ENCODE measurements at regions not wholly inside any gene's neighbourhood (a gene's known extent, or its start where the extent isn't known, plus 50 kb on each side); places are given as distances from the start of the nearest gene placed in this dataset.
A peak's percentile ranks its signal among the peaks of the same experiment; 100 is the strongest.

- no peak for TF ChIP-seq ZNF431 (CRISPR knock-in tag; IDR thresholded peaks at IDR 0.05)
- TF ChIP-seq, protein P1, sequence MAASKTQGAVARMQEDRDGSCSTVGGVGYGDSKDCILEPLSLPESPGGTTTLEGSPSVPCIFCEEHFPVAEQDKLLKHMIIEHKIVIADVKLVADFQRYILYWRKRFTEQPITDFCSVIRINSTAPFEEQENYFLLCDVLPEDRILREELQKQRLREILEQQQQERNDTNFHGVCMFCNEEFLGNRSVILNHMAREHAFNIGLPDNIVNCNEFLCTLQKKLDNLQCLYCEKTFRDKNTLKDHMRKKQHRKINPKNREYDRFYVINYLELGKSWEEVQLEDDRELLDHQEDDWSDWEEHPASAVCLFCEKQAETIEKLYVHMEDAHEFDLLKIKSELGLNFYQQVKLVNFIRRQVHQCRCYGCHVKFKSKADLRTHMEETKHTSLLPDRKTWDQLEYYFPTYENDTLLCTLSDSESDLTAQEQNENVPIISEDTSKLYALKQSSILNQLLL (CRISPR knock-in tag; IDR thresholded peaks at IDR 0.05; ENCODE audit: borderline replicate concordance), result no peak
- TF ChIP-seq ZNF3 (CRISPR knock-in tag; IDR thresholded peaks at IDR 0.05), result no peak
- no peak for TF ChIP-seq ETV6 (IDR thresholded peaks at IDR 0.05; ENCODE audit: borderline replicate concordance in 1 of 2, low read depth in 2 of 2, low read length in 1 of 2)
- no peak for TF ChIP-seq ETV6 (CRISPR knock-in tag; IDR thresholded peaks at IDR 0.05; ENCODE audit: borderline replicate concordance)
- TF ChIP-seq ZNF830 (CRISPR knock-in tag; IDR thresholded peaks at IDR 0.05), result no peak
- no peak for TF ChIP-seq ZNF23 (CRISPR knock-in tag; IDR thresholded peaks at IDR 0.05)
- no peak for TF ChIP-seq SIN3A (IDR thresholded peaks at IDR 0.05; ENCODE audit: borderline replicate concordance in 2 of 2, control insufficient read depth in 1 of 2, low read depth in 2 of 2, low read length in 2 of 2)
- no peak for TF ChIP-seq EHMT2 (IDR thresholded peaks at IDR 0.05)
- in situ Hi-C loops (cut with MboI) (no loop called here), intact Hi-C loops (cut with micrococcal nuclease) (no loop called here)
- POLR2A ChIA-PET, result interaction anchor here (1.4 kb wide), 1 partner anchor 14 kb away, joined by 7 read pairs; no protein-coding TSS in a partner anchor
- H3K9me1 ChIP-seq (ENCODE audit: control insufficient read depth, insufficient read depth, low read length), result no peaks in the 10 kb centered on the region
- no peak overlapping the region for H3K4me2 ChIP-seq (ENCODE audit: insufficient read depth, low read length)
- no peaks in the 10 kb centered on the region for H3K27me3 ChIP-seq (ENCODE audit: control insufficient read depth in 2 of 2, insufficient read depth in 2 of 2, low read length in 2 of 2)
- CTCF ChIA-PET (ENCODE audit: low intra/inter-chr PET ratio), result no interaction called here
- H3K9me3 ChIP-seq (replicated peaks; ENCODE audit: control insufficient read depth, insufficient read depth, low read depth, low read length), result no peaks in the 10 kb centered on the region
- no peaks in the 10 kb centered on the region for H3K79me2 ChIP-seq (ENCODE audit: control insufficient read depth, insufficient read depth, low read length)
- H3K9ac ChIP-seq (ENCODE audit: insufficient read depth in 1 of 2, low read depth in 2 of 2, low read length in 2 of 2), result 0 out of 4 replicates have a peak overlapping the region, but pooled peaks of 1 of the 2 experiments have one; percentile 50
- WGBS (ENCODE audit: insufficient coverage, low coverage, missing lambda C conversion rate), result 79% methylated on average over 5 of the region's 5 CpGs
- no peaks in the 10 kb centered on the region for H4K20me1 ChIP-seq (replicated peaks; ENCODE audit: control insufficient read depth, insufficient read depth, low read length)
- no peak overlapping the region for H3K27ac ChIP-seq (ENCODE audit: extremely low read depth, low read depth, low read length)
- no peak overlapping the region for H3K4me3 ChIP-seq
- no peak for DNase-seq (ENCODE audit: extremely low read depth in 1 of 4, low spot score in 3 of 4)
- no TSS peak for BruUV-seq (replicated peaks)
- ATAC-seq, result no peak
- H3K4me1 ChIP-seq (replicated peaks in 1 of 2; ENCODE audit: control insufficient read depth in 2 of 2, insufficient read depth in 2 of 2, low read length in 2 of 2), result no peaks in the 10 kb centered on the region; a peak in 1 of 5 replicates
- peaks cover 3% of the 10 kb centered on the region; the same call in 1 of the 3 replicates for H3K36me3 ChIP-seq (ENCODE audit: control insufficient read depth, insufficient read depth, low read length)
- H2AFZ ChIP-seq (ENCODE audit: low read depth, low read length), result no peak overlapping the region
- no peak for FAIRE-seq
Observed at GRCh38 chr7:16357474-16357873, 63.9 kb downstream of the CRPPA start.
